Activated naive CD4-positive, alpha-beta T cell treated with anti-CD3 and anti-CD28 coated beads, Interleukin-2, amount 10 ng/mL, durations not matched to agents 7 days and 5 days (primary cell): ENCODE measurements at regions not wholly inside any gene's neighbourhood (a gene's known extent, or its start where the extent isn't known, plus 50 kb on each side); places are given as distances from the start of the nearest gene placed in this dataset.
"Not testable (repeated sequence)": the region's sequence is repeated elsewhere in the genome, so short reads cannot be mapped to it uniquely, and the experiment has no call there.

ENCODE experiments used
- CTCF ChIA-PET: fragments of 350-600 bp; sonication (Branson Sonifier 250); formaldehyde crosslinking; loops from one replicate; lab custom pipeline; 2021; ENCODE audit warnings: antibody characterized with exemption; lab: Charles Lee
- DNase-seq: peaks from one replicate; pipeline ENCODE4 v3.0.0-alpha.2; 2020
- H3K27ac Mint-ChIP-seq: one replicate; pipeline ENCODE4 v1.8.0; 2021; ENCODE audit warnings: mild to moderate bottlenecking, moderate library complexity, mixed read lengths
- H3K27me3 Mint-ChIP-seq: one replicate; pipeline ENCODE4 v1.8.0; 2021; ENCODE audit warnings: mild to moderate bottlenecking, mixed read lengths
- H3K36me3 Mint-ChIP-seq: one replicate; pipeline ENCODE4 v1.8.0; 2021; ENCODE audit warnings: mixed read lengths
- H3K4me1 Mint-ChIP-seq: one replicate; pipeline ENCODE4 v1.8.0; 2021; ENCODE audit warnings: mixed read lengths
- H3K4me3 Mint-ChIP-seq: one replicate; pipeline ENCODE4 v1.8.0; 2021; ENCODE audit warnings: mild to moderate bottlenecking, moderate library complexity, mixed read lengths
- H3K9me3 Mint-ChIP-seq: one replicate; pipeline ENCODE4 v1.8.0; 2021; ENCODE audit warnings: mixed read lengths

GRCh38 chr14:53716578-53716977 lies 240.0 kb downstream of the BMP4 start:
- H3K4me3 Mint-ChIP-seq: no peak overlapping the region
- no peak for DNase-seq
- H3K36me3 Mint-ChIP-seq: no peaks in the 10 kb centered on the region
- peaks cover 4% of the 10 kb centered on the region for H3K9me3 Mint-ChIP-seq
- H3K27me3 Mint-ChIP-seq: no peaks in the 10 kb centered on the region
- H3K27ac Mint-ChIP-seq: no peak overlapping the region
- H3K4me1 Mint-ChIP-seq: no peaks in the 10 kb centered on the region
- CTCF ChIA-PET: no interaction called here

DNA sequence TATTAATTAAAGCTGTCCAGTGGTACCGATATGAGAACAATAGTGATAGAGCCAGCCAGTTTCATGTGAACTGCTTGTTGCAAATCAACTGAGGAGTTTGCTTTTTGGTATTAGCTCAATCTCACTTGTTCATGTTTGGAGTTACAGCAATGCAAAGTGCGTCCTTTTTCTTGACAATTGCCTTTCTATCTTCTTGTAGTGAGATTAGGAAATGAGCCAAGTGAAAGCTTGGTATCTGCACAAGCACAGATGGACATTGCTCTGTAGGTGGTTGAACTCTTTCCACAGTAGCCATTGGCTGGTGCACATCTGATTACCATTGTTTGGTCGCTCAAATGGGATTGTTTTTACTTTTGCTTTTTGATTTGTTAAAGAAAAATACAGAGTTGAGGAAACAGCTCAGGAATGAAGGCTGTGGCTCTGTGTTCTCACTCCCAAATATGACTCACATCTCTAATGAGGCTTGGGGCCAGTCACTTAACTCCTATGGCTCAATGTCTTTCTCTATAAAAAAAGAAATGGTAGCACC lies 241.4 kb downstream of the BMP4 start:
- Mint-ChIP-seq H3K4me3 (no peak overlapping the region), H3K36me3 (no peaks in the 10 kb centered on the region), H3K27ac (no peak overlapping the region), H3K27me3 (no peaks in the 10 kb centered on the region), H3K9me3 (peaks cover 4% of the 10 kb centered on the region), H3K4me1 (no peaks in the 10 kb centered on the region)
- CTCF ChIA-PET: no interaction called here
- DNase-seq: no peak

GRCh38 chr14:53714495-53715192 lies 242.0 kb downstream of the BMP4 start:
- Mint-ChIP-seq H3K4me1 (no peaks in the 10 kb centered on the region), H3K27ac (no peak overlapping the region), H3K4me3 (no peak overlapping the region), H3K27me3 (no peaks in the 10 kb centered on the region), H3K36me3 (no peaks in the 10 kb centered on the region), H3K9me3 (peaks cover 4% of the 10 kb centered on the region)
- no peak for DNase-seq
- CTCF ChIA-PET: interaction anchor here (0.5 kb wide), 1 partner anchor 57 kb away, joined by 3 read pairs; no protein-coding TSS in a partner anchor

GRCh38 chr14:53712901-53713300 lies 243.7 kb downstream of the BMP4 start:
- H3K27me3 Mint-ChIP-seq, H3K4me1 Mint-ChIP-seq, H3K4me3 Mint-ChIP-seq, H3K27ac Mint-ChIP-seq, H3K36me3 Mint-ChIP-seq, DNase-seq, H3K9me3 Mint-ChIP-seq, CTCF ChIA-PET: not testable (repeated sequence)

DNA sequence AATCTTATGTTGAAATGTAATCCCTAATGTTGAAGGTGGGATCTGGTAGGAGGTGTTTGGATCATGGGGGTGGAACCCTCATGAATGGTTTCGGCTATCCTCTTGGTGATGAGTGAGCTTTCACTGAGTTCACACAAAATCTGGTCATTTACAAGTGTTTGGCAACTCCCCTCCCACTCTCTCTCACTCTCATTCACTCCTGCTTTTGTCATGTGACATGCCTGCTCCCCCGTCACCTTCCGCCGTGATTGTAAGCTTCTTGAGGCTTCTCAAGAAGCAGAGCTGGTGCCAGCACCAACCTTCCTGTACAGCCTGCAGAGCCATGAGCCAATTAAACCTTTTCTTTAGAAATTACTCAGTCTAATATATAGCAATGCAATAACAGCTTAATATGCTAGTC lies 245.4 kb downstream of the BMP4 start:
- CTCF ChIA-PET: no interaction called here
- H3K27me3 Mint-ChIP-seq: no peaks in the 10 kb centered on the region
- no peaks in the 10 kb centered on the region for H3K36me3 Mint-ChIP-seq

DNA sequence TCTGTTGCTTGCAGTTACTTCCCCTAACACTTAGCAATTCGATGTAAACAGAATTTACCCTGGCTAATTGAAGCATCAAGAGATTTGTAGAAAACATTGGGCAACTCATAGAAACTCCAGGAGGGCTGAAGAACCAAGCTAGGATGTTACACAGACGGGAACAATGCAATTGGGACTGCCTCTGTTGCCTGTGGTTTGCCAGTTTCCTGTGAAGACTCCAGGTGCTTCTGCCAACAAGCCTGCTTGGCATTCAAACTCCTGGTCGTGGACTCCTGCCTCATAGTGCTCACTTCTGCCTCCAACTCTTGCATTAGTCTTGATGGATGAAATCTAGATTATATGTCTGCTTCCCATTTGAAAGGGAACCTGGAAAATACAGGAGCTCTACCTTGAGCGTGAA lies 246.0 kb downstream of the BMP4 start:
- Mint-ChIP-seq H3K4me1 (no peaks in the 10 kb centered on the region), H3K36me3 (no peaks in the 10 kb centered on the region), H3K4me3 (no peak overlapping the region), H3K9me3 (peaks cover 6% of the 10 kb centered on the region), H3K27me3 (no peaks in the 10 kb centered on the region), H3K27ac (no peak overlapping the region)
- CTCF ChIA-PET: no interaction called here
- no peak for DNase-seq

More for the DNA sequence above, 245.4 kb downstream of the BMP4 start:
- Mint-ChIP-seq H3K4me3 (no peak overlapping the region), H3K27ac (no peak overlapping the region), H3K4me1 (no peaks in the 10 kb centered on the region), H3K9me3 (peaks cover 6% of the 10 kb centered on the region)
- DNase-seq: no peak

GRCh38 chr14:53709381-53709780 lies 247.2 kb downstream of the BMP4 start:
- Mint-ChIP-seq H3K4me3 (no peak overlapping the region), H3K27ac (no peak overlapping the region), H3K4me1 (no peaks in the 10 kb centered on the region), H3K9me3 (peaks cover 6% of the 10 kb centered on the region), H3K36me3 (no peaks in the 10 kb centered on the region), H3K27me3 (no peaks in the 10 kb centered on the region)
- DNase-seq: no peak
- CTCF ChIA-PET: no interaction called here

- no peaks in the 10 kb centered on the region for H3K9me3 Mint-ChIP-seq
- no peak for DNase-seq
- no peaks in the 10 kb centered on the region for H3K4me1 Mint-ChIP-seq
- no peak overlapping the region for H3K4me3 Mint-ChIP-seq
- no peaks in the 10 kb centered on the region for H3K36me3 Mint-ChIP-seq
- CTCF ChIA-PET: no interaction called here
- H3K27me3 Mint-ChIP-seq: no peaks in the 10 kb centered on the region
- no peak overlapping the region for H3K27ac Mint-ChIP-seq
Measured at GRCh38 chr14:53703457-53703856, 253.2 kb downstream of the BMP4 start.

GRCh38 chr14:53701108-53701875 lies 255.3 kb downstream of the BMP4 start:
- CTCF ChIA-PET: no interaction called here
- DNase-seq: no peak

DNA sequence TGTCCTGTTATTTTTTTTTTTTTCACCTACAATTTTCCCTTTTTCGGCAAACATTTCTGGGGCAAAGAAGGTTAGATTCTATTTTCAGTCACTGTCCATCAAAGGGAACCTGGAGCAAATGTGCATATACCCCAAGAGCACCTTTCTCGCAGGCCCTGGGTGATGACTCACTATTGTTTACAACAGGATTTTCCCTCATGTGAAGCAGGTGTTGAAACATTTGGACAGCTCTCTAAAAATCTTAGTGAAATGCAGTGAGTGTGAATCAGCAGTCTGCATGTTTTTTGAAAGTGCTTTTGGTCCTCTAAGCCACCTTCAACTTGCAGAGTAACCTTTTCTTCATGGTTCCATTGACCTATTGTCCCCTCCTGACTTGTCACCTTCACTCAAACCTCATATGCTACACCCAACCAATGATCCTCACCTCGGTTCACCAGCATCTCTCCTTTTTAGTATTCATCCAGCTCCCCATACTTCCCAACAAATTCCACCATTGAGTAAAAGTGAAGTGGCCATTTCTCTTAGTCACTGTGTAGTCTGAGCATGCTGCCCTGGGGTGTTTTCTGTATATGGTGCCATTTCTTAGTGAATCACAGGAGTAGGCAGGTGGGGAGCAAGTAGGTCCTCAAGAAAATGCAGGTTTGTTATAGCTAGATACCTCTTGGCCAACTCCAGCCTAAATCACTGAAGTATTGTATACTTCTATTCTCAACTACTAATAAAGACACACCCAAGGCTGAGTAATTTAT lies 260.2 kb downstream of the BMP4 start:
- Mint-ChIP-seq H3K27ac (no peak overlapping the region), H3K27me3 (no peaks in the 10 kb centered on the region), H3K4me3 (no peak overlapping the region), H3K9me3 (peaks cover 3% of the 10 kb centered on the region), H3K36me3 (no peaks in the 10 kb centered on the region), H3K4me1 (no peaks in the 10 kb centered on the region)
- CTCF ChIA-PET: no interaction called here
- DNase-seq: no peak

More at GRCh38 chr14:53701108-53701875, 255.3 kb downstream of the BMP4 start:
- no peak overlapping the region for H3K4me3 Mint-ChIP-seq
- H3K27me3 Mint-ChIP-seq: no peaks in the 10 kb centered on the region
- no peaks in the 10 kb centered on the region for H3K36me3 Mint-ChIP-seq
- H3K27ac Mint-ChIP-seq: no peak overlapping the region
- no peaks in the 10 kb centered on the region for H3K4me1 Mint-ChIP-seq
- no peaks in the 10 kb centered on the region for H3K9me3 Mint-ChIP-seq

DNA sequence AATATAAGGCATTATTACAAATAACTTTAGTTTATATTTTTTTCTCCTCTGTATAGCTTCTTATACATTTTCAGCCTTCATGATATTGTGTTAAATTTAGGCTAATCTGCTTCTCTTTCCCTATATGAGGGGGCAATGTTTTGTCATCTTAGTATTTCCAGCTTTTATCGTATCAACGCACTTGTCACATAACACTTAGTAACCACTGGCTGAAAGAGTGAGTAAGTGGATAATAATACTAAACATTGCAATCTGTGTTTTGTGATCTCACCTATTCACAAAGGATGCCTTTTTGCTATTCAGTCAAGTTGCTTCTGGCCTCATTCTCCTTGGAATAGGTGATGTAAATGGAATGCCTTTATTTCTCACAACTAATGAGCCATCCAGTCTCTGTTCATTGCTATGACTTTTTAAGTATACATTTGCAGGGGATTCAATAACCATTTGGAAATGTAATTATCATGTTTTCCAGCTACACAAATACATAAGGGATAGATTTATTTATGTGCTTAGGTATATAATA lies 260.9 kb downstream of the BMP4 start:
- Mint-ChIP-seq H3K4me3 (no peak overlapping the region), H3K27ac (no peak overlapping the region), H3K27me3 (no peaks in the 10 kb centered on the region), H3K36me3 (no peaks in the 10 kb centered on the region), H3K9me3 (peaks cover 3% of the 10 kb centered on the region), H3K4me1 (no peaks in the 10 kb centered on the region)
- no peak for DNase-seq
- CTCF ChIA-PET: no interaction called here

DNA sequence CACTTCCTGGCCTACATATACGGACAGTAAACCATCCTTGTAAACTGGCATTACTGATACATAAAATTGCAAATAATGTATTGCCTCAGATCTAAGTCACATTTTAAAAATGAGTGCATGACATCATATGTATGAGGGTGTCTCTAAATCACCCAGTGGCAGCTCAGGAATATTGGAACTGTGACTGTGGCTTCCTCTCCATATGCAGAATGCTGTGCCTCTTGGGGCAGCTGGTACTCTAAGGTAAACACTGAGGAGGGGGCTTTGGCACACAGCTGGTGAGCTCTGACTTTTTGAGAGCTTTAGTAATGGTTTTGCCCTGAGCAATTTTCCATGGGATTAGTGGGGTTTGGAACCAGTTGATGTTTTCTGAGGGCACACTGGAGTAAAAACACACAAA lies 263.7 kb downstream of the BMP4 start:
- Mint-ChIP-seq H3K27ac (no peak overlapping the region), H3K27me3 (no peaks in the 10 kb centered on the region), H3K4me1 (no peaks in the 10 kb centered on the region), H3K36me3 (no peaks in the 10 kb centered on the region), H3K4me3 (no peak overlapping the region), H3K9me3 (peaks cover 3% of the 10 kb centered on the region)
- DNase-seq: no peak
- CTCF ChIA-PET: no interaction called here

GRCh38 chr14:53692451-53692850 lies 264.2 kb downstream of the BMP4 start:
- Mint-ChIP-seq H3K27ac (no peak overlapping the region), H3K9me3 (peaks cover 3% of the 10 kb centered on the region), H3K27me3 (no peaks in the 10 kb centered on the region), H3K36me3 (no peaks in the 10 kb centered on the region), H3K4me3 (no peak overlapping the region), H3K4me1 (no peaks in the 10 kb centered on the region)
- no peak for DNase-seq
- CTCF ChIA-PET: no interaction called here

GRCh38 chr14:53683229-53683628 lies 273.4 kb downstream of the BMP4 start:
- peaks cover 3% of the 10 kb centered on the region for H3K9me3 Mint-ChIP-seq
- H3K36me3 Mint-ChIP-seq: no peaks in the 10 kb centered on the region
- H3K4me3 Mint-ChIP-seq: no peak overlapping the region
- H3K27ac Mint-ChIP-seq: no peak overlapping the region
- H3K4me1 Mint-ChIP-seq: no peaks in the 10 kb centered on the region
- CTCF ChIA-PET: no interaction called here
- DNase-seq: no peak
- no peaks in the 10 kb centered on the region for H3K27me3 Mint-ChIP-seq
